ENCODE measurements at regions not wholly inside any gene's neighbourhood (a gene's known extent, or its start where the extent isn't known, plus 50 kb on each side); places are given as distances from the start of the nearest gene placed in this dataset.

GRCh38 chr1:88293691-88294190 is 390.3 kb upstream of the PKN2 start:
- no peak overlapping the region for H3K4me3 ChIP-seq
- intact Hi-C loops (cut with DNase I) = no loop called here
- no peaks in the 10 kb centered on the region for H3K36me3 ChIP-seq
- H3K9me3 ChIP-seq = no peaks in the 10 kb centered on the region
- no peak overlapping the region for H3K27ac ChIP-seq
- no peaks in the 10 kb centered on the region for H3K4me1 ChIP-seq
- DNase-seq (ENCODE audit: low spot score in 2 of 2) = no peak
- TF ChIP-seq CTCF (IDR thresholded peaks at IDR 0.05) = no peak
- H3K27me3 ChIP-seq = no peaks in the 10 kb centered on the region

GRCh38 chr1:88296227-88296626 is 387.8 kb upstream of the PKN2 start:
- Histone ChIP-seq H3K9me3 (no peaks in the 10 kb centered on the region), H3K4me3 (no peak overlapping the region), H3K4me1 (no peaks in the 10 kb centered on the region), H3K27me3 (no peaks in the 10 kb centered on the region), H3K27ac (no peak overlapping the region), H3K36me3 (no peaks in the 10 kb centered on the region)
- intact Hi-C loops (cut with DNase I) = no loop called here
- no peak for DNase-seq (ENCODE audit: low spot score in 2 of 2)
- TF ChIP-seq CTCF (IDR thresholded peaks at IDR 0.05) = no peak

GRCh38 chr1:88296642-88297041 is 387.4 kb upstream of the PKN2 start:
- intact Hi-C loops (cut with DNase I) = no loop called here
- Histone ChIP-seq H3K4me3 (no peak overlapping the region), H3K27me3 (no peaks in the 10 kb centered on the region), H3K9me3 (no peaks in the 10 kb centered on the region), H3K4me1 (no peaks in the 10 kb centered on the region), H3K27ac (no peak overlapping the region), H3K36me3 (no peaks in the 10 kb centered on the region)
- TF ChIP-seq CTCF (IDR thresholded peaks at IDR 0.05) = no peak
- no peak for DNase-seq (ENCODE audit: low spot score in 2 of 2)

- intact Hi-C loops (cut with DNase I) = no loop called here
These were observed 385.6 kb upstream of the PKN2 start for GRCh38 chr1:88298506-88298905.

GRCh38 chr1:88300752-88301263 is 383.3 kb upstream of the PKN2 start:
- intact Hi-C loops (cut with DNase I) = loop anchor here (5.0 kb wide), 2 partner anchors 1009 to 1169 kb away; no protein-coding TSS in a partner anchor
- no peak for TF ChIP-seq CTCF (IDR thresholded peaks at IDR 0.05)
- H3K27me3 ChIP-seq = no peaks in the 10 kb centered on the region
- H3K36me3 ChIP-seq = no peaks in the 10 kb centered on the region
- no peaks in the 10 kb centered on the region for H3K9me3 ChIP-seq
- no peak overlapping the region for H3K4me3 ChIP-seq
- no peak overlapping the region for H3K27ac ChIP-seq
- no peaks in the 10 kb centered on the region for H3K4me1 ChIP-seq
- no peak for DNase-seq (ENCODE audit: low spot score in 2 of 2)

More at GRCh38 chr1:88298506-88298905, 385.6 kb upstream of the PKN2 start:
- no peak overlapping the region for H3K4me3 ChIP-seq
- no peak for TF ChIP-seq CTCF (IDR thresholded peaks at IDR 0.05)
- no peaks in the 10 kb centered on the region for H3K36me3 ChIP-seq
- H3K9me3 ChIP-seq = no peaks in the 10 kb centered on the region
- no peak overlapping the region for H3K27ac ChIP-seq
- no peaks in the 10 kb centered on the region for H3K4me1 ChIP-seq
- DNase-seq (ENCODE audit: low spot score in 2 of 2) = no peak
- H3K27me3 ChIP-seq = no peaks in the 10 kb centered on the region

Measured in ascending aorta (tissue), 2 donors.